ENCODE measurements at regions not wholly inside any gene's neighbourhood (a gene's known extent, or its start where the extent isn't known, plus 50 kb on each side); places are given as distances from the start of the nearest gene placed in this dataset.

GRCh38 chr2:238658054-238658407 is 189.9 kb upstream of the TWIST2 start:
- H3K36me3 ChIP-seq (ENCODE audit: control insufficient read depth in 2 of 2, insufficient read depth in 1 of 2, low read length in 2 of 2) = no peaks in the 10 kb centered on the region
- H3K4me3 ChIP-seq (ENCODE audit: low read depth, low read length) = no peak overlapping the region
- no peak for TF ChIP-seq ZNF148 (tag by site-specific recombination; IDR thresholded peaks at IDR 0.05; ENCODE audit: borderline replicate concordance)
- TF ChIP-seq TRIM28 (IDR thresholded peaks at IDR 0.05; ENCODE audit: borderline replicate concordance, low read length) = no peak
- TF ChIP-seq ZFP69B (tag by site-specific recombination; IDR thresholded peaks at IDR 0.05) = no peak
- ChIA-PET CTCF (no interaction called here), POLR2A (no interaction called here)
- no peak overlapping the region for H3K27ac ChIP-seq (ENCODE audit: extremely low read depth, low read depth, low read length)
- H3K9me3 ChIP-seq (ENCODE audit: control insufficient read depth, insufficient read depth, low read depth, low read length) = no peaks in the 10 kb centered on the region
- H3K4me1 ChIP-seq (ENCODE audit: control insufficient read depth, insufficient read depth, low read length) = no peaks in the 10 kb centered on the region

- Histone ChIP-seq H3K36me3 (ENCODE audit: control insufficient read depth in 2 of 2, insufficient read depth in 1 of 2, low read length in 2 of 2) (no peaks in the 10 kb centered on the region), H3K9me3 (ENCODE audit: control insufficient read depth, insufficient read depth, low read depth, low read length) (no peaks in the 10 kb centered on the region), H3K27ac (ENCODE audit: extremely low read depth, low read depth, low read length) (no peak overlapping the region), H3K4me1 (ENCODE audit: control insufficient read depth, insufficient read depth, low read length) (no peaks in the 10 kb centered on the region), H3K4me3 (ENCODE audit: low read depth, low read length) (no peak overlapping the region)
- CTCF ChIA-PET = no interaction called here
- no peak for TF ChIP-seq PRDM6 (tag by site-specific recombination; IDR thresholded peaks at IDR 0.05)
- no peak for TF ChIP-seq ZBTB26 (tag by site-specific recombination; optimal IDR thresholded peaks at IDR 0.05)
- POLR2A ChIA-PET = no interaction called here
Observed at GRCh38 chr2:238658820-238659219, 189.1 kb upstream of the TWIST2 start.

GRCh38 chr2:238659231-238659630 is 188.7 kb upstream of the TWIST2 start:
- POLR2A ChIA-PET = no interaction called here
- no peak overlapping the region for H3K27ac ChIP-seq (ENCODE audit: extremely low read depth, low read depth, low read length)
- CTCF ChIA-PET = no interaction called here
- TF ChIP-seq ZNF639 (tag by site-specific recombination; IDR thresholded peaks at IDR 0.05) (no peak), ZFP3 (tag by site-specific recombination; IDR thresholded peaks at IDR 0.05; ENCODE audit: low read depth) (no peak)
- no peaks in the 10 kb centered on the region for H3K36me3 ChIP-seq (ENCODE audit: control insufficient read depth in 2 of 2, insufficient read depth in 1 of 2, low read length in 2 of 2)
- no peaks in the 10 kb centered on the region for H3K4me1 ChIP-seq (ENCODE audit: control insufficient read depth, insufficient read depth, low read length)
- no peaks in the 10 kb centered on the region for H3K9me3 ChIP-seq (ENCODE audit: control insufficient read depth, insufficient read depth, low read depth, low read length)
- H3K4me3 ChIP-seq (ENCODE audit: low read depth, low read length) = no peak overlapping the region

- Histone ChIP-seq H3K9me3 (ENCODE audit: control insufficient read depth, insufficient read depth, low read depth, low read length) (no peaks in the 10 kb centered on the region), H3K4me1 (ENCODE audit: control insufficient read depth, insufficient read depth, low read length) (no peaks in the 10 kb centered on the region), H3K4me3 (ENCODE audit: low read depth, low read length) (no peak overlapping the region), H3K27ac (ENCODE audit: extremely low read depth, low read depth, low read length) (no peak overlapping the region), H3K36me3 (ENCODE audit: control insufficient read depth in 2 of 2, insufficient read depth in 1 of 2, low read length in 2 of 2) (no peaks in the 10 kb centered on the region)
- POLR2A ChIA-PET = no interaction called here
- TF ChIP-seq RBAK (tag by site-specific recombination; IDR thresholded peaks at IDR 0.05) = no peak
- no peak for TF ChIP-seq KLF10 (tag by site-specific recombination; IDR thresholded peaks at IDR 0.05)
- TF ChIP-seq ZBTB44 (tag by site-specific recombination; IDR thresholded peaks at IDR 0.05) = no peak
- no peak for TF ChIP-seq ZNF366 (tag by site-specific recombination; conservative IDR thresholded peaks at IDR 0.05)
- no peak for TF ChIP-seq ZNF596 (tag by site-specific recombination; IDR thresholded peaks at IDR 0.05)
- no peak for TF ChIP-seq ZNF280D (tag by site-specific recombination; IDR thresholded peaks at IDR 0.05)
- CTCF ChIA-PET = no interaction called here
Observed at GRCh38 chr2:238663586-238663985, 184.3 kb upstream of the TWIST2 start.
